GM23338 (cell line): ENCODE measurements at regions not wholly inside any gene's neighbourhood (a gene's known extent, or its start where the extent isn't known, plus 50 kb on each side); places are given as distances from the start of the nearest gene placed in this dataset.

Source experiments
- ATAC-seq: fragments of 200-7000 bp; cut with Tn5 transposase; 3 replicates; pipeline ENCODE4 v1.9.1; 2020
- DNase-seq: peaks from one replicate; pipeline ENCODE4 v3.0.0-alpha.2; 2015; ENCODE audit warnings: low spot score
- H2AFZ ChIP-seq: fragments of 200-600 bp; sonication (generic); 2 replicates; pipeline ENCODE4 v1.8.0; 2016; ENCODE audit warnings: antibody characterized with exemption, mild to moderate bottlenecking, moderate library complexity
- H3F3A ChIP-seq: fragments of 200-600 bp; sonication (generic); replicated peaks from 2 replicates; pipeline ENCODE4 v1.8.0; 2017; ENCODE audit warnings: antibody characterized with exemption, mixed run types, low read depth
- H3K27ac ChIP-seq: fragments of 200-600 bp; sonication (generic); 2 replicates; pipeline ENCODE4 v1.6.1; 2016; ENCODE audit warnings: low read depth
- H3K27me3 ChIP-seq: fragments of 200-600 bp; sonication (generic); 2 replicates; pipeline ENCODE4 v1.8.0; 2016; ENCODE audit warnings: mild to moderate bottlenecking, mixed run types, moderate library complexity; ENCODE audit not compliant: insufficient read depth
- H3K36me3 ChIP-seq: fragments of 200-600 bp; sonication (generic); 2 replicates; pipeline ENCODE4 v1.8.0; 2016; ENCODE audit warnings: mild to moderate bottlenecking; ENCODE audit not compliant: insufficient read depth
- H3K4me1 ChIP-seq: fragments of 200-600 bp; sonication (generic); 2 replicates; pipeline ENCODE4 v1.8.0; 2016; ENCODE audit warnings: mild to moderate bottlenecking, moderate library complexity; ENCODE audit not compliant: insufficient read depth
- H3K4me2 ChIP-seq: fragments of 200-600 bp; sonication (generic); 2 replicates; pipeline ENCODE4 v1.7.1; 2017; ENCODE audit warnings: mixed run types
- H3K4me3 ChIP-seq: fragments of 200-600 bp; sonication (generic); 2 replicates; pipeline ENCODE4 v1.6.1; 2016; ENCODE audit warnings: mixed run types
- H3K79me2 ChIP-seq: fragments of 200-600 bp; sonication (generic); replicated peaks from 2 replicates; pipeline ENCODE4 v1.8.0; 2017; ENCODE audit warnings: mild to moderate bottlenecking; ENCODE audit not compliant: insufficient read depth
- H3K9me2 ChIP-seq: fragments of 200-600 bp; sonication (generic); 2 replicates; pipeline ENCODE4 v1.8.0; 2017; ENCODE audit not compliant: insufficient read depth
- H4K20me1 ChIP-seq: fragments of 200-600 bp; sonication (generic); replicated peaks from 2 replicates; pipeline ENCODE4 v1.8.0; 2017; ENCODE audit warnings: mild to moderate bottlenecking; ENCODE audit not compliant: insufficient read depth
- H3K27ac Mint-ChIP-seq: 2 replicates; pipeline ENCODE4 v1.8.0; 2020; ENCODE audit warnings: inconsistent platforms, mild to moderate bottlenecking, moderate library complexity, mixed read lengths
- H3K27me3 Mint-ChIP-seq: 3 replicates; pipeline ENCODE4 v1.8.0; 2022; ENCODE audit warnings: low read depth, mild to moderate bottlenecking, moderate library complexity, mixed read lengths, inconsistent platforms; ENCODE audit not compliant: insufficient read depth, poor library complexity
- H3K36me3 Mint-ChIP-seq: 3 replicates; pipeline ENCODE4 v1.8.0; 2021; ENCODE audit warnings: low read depth, mild to moderate bottlenecking, inconsistent platforms, moderate library complexity, mixed read lengths
- H3K4me1 Mint-ChIP-seq: 3 replicates; pipeline ENCODE4 v1.8.0; 2020; ENCODE audit warnings: mild to moderate bottlenecking, inconsistent platforms, mixed read lengths
- H3K4me3 Mint-ChIP-seq: 3 replicates; pipeline ENCODE4 v1.8.0; 2021; ENCODE audit warnings: moderate library complexity, mild to moderate bottlenecking, inconsistent platforms, mixed read lengths
- H3K9me3 Mint-ChIP-seq: 3 replicates; pipeline ENCODE4 v1.8.0; 2020; ENCODE audit warnings: moderate library complexity, mild to moderate bottlenecking, inconsistent platforms, mixed read lengths
- CREB1 ChIP-seq: fragments of 250-450 bp; sonication (Bioruptor Pico); IDR thresholded peaks from 2 replicates; pipeline ENCODE4 v1.5.0; 2020; ENCODE audit warnings: low read depth, mild to moderate bottlenecking, moderate library complexity
- CTCF ChIP-seq, 2 experiments: fragments of 200-600 bp in 1 of 2; sonication (generic) in 1 of 2; conservative IDR thresholded peaks; 2 replicates each; pipeline versions ENCODE4 v1.5.1 to v1.6.1; 2016 to 2017; ENCODE audit warnings: antibody characterized with exemption in 2 of 2, low read depth in 2 of 2, mild to moderate bottlenecking in 2 of 2, moderate library complexity in 1 of 2
- REST ChIP-seq: IDR thresholded peaks from one replicate; pipeline ENCODE4 v1.6.1; 2018; ENCODE audit warnings: antibody characterized with exemption; ENCODE audit not compliant: unreplicated experiment
- ZNF114 ChIP-seq: fragments of 250-450 bp; sonication (Bioruptor Pico); IDR thresholded peaks from 2 replicates; pipeline ENCODE4 v1.5.0; 2020; ENCODE audit warnings: mild to moderate bottlenecking, moderate library complexity
- ZNF331 ChIP-seq: fragments of 250-450 bp; sonication (Bioruptor Pico); IDR thresholded peaks from 2 replicates; pipeline ENCODE4 v1.5.0; 2020; ENCODE audit warnings: low read depth, mild to moderate bottlenecking, moderate library complexity
- TF ChIP-seq, protein P1 (sequence below): fragments of 250-450 bp; sonication (Bioruptor Pico); IDR thresholded peaks from 2 replicates; pipeline ENCODE4 v1.5.0; 2020; ENCODE audit warnings: mild to moderate bottlenecking, moderate library complexity

DNA sequence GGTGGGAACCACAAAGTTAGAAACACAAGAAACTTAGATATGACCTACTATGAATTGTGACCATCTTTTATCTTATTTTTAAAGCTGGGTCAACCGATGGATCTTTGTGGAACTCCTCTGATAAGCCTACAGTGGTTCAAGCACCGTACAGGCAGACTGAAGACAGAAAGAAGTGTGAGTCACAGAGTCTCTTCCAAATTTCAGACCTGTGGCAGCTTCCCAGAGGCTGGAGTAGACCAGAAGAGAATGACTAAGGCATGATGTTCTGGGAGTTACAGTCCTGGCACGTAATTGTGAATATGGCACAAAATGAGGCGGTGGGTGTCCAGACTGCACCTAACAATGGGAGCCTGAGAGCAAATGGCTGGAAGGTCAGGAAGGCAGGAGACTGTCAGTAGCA, 70.0 kb downstream of the LMO4 start:
- peak overlapping the region; percentile 63; the same call in 1 of the 2 replicates for H2AFZ ChIP-seq
- H3F3A ChIP-seq: no peaks in the 10 kb centered on the region
- no peaks in the 10 kb centered on the region for H3K27me3 ChIP-seq
- Mint-ChIP-seq H3K4me3 (no peak overlapping the region), H3K9me3 (no peaks in the 10 kb centered on the region), H3K36me3 (no peaks in the 10 kb centered on the region), H3K27me3 (no peaks in the 10 kb centered on the region), H3K4me1 (no peaks in the 10 kb centered on the region), H3K27ac (no peak overlapping the region)
- no peak overlapping the region for H3K27ac ChIP-seq
- no peaks in the 10 kb centered on the region for H3K79me2 ChIP-seq
- DNase-seq: no peak
- no peaks in the 10 kb centered on the region for H3K4me1 ChIP-seq
- H3K9me2 ChIP-seq: 0 out of 2 replicates have a peak, but pooled peaks cover 5% of the 10 kb centered on the region
- H3K36me3 ChIP-seq: no peaks in the 10 kb centered on the region
- H3K4me3 ChIP-seq: no peak overlapping the region
- TF ChIP-seq, protein P1, sequence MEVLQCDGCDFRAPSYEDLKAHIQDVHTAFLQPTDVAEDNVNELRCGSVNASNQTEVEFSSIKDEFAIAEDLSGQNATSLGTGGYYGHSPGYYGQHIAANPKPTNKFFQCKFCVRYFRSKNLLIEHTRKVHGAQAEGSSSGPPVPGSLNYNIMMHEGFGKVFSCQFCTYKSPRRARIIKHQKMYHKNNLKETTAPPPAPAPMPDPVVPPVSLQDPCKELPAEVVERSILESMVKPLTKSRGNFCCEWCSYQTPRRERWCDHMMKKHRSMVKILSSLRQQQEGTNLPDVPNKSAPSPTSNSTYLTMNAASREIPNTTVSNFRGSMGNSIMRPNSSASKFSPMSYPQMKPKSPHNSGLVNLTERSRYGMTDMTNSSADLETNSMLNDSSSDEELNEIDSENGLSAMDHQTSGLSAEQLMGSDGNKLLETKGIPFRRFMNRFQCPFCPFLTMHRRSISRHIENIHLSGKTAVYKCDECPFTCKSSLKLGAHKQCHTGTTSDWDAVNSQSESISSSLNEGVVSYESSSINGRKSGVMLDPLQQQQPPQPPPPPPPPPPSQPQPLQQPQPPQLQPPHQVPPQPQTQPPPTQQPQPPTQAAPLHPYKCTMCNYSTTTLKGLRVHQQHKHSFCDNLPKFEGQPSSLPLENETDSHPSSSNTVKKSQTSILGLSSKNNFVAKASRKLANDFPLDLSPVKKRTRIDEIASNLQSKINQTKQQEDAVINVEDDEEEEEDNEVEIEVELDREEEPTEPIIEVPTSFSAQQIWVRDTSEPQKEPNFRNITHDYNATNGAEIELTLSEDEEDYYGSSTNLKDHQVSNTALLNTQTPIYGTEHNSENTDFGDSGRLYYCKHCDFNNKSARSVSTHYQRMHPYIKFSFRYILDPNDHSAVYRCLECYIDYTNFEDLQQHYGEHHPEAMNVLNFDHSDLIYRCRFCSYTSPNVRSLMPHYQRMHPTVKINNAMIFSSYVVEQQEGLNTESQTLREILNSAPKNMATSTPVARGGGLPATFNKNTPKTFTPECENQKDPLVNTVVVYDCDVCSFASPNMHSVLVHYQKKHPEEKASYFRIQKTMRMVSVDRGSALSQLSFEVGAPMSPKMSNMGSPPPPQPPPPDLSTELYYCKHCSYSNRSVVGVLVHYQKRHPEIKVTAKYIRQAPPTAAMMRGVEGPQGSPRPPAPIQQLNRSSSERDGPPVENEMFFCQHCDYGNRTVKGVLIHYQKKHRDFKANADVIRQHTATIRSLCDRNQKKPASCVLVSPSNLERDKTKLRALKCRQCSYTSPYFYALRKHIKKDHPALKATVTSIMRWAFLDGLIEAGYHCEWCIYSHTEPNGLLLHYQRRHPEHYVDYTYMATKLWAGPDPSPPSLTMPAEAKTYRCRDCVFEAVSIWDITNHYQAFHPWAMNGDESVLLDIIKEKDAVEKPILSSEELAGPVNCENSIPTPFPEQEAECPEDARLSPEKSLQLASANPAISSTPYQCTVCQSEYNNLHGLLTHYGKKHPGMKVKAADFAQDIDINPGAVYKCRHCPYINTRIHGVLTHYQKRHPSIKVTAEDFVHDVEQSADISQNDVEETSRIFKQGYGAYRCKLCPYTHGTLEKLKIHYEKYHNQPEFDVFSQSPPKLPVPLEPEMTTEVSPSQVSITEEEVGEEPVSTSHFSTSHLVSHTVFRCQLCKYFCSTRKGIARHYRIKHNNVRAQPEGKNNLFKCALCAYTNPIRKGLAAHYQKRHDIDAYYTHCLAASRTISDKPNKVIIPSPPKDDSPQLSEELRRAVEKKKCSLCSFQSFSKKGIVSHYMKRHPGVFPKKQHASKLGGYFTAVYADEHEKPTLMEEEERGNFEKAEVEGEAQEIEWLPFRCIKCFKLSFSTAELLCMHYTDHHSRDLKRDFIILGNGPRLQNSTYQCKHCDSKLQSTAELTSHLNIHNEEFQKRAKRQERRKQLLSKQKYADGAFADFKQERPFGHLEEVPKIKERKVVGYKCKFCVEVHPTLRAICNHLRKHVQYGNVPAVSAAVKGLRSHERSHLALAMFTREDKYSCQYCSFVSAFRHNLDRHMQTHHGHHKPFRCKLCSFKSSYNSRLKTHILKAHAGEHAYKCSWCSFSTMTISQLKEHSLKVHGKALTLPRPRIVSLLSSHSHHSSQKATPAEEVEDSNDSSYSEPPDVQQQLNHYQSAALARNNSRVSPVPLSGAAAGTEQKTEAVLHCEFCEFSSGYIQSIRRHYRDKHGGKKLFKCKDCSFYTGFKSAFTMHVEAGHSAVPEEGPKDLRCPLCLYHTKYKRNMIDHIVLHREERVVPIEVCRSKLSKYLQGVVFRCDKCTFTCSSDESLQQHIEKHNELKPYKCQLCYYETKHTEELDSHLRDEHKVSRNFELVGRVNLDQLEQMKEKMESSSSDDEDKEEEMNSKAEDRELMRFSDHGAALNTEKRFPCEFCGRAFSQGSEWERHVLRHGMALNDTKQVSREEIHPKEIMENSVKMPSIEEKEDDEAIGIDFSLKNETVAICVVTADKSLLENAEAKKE (CRISPR knock-in tag): no peak
- TF ChIP-seq CREB1 (CRISPR knock-in tag): no peak
- TF ChIP-seq ZNF114 (CRISPR knock-in tag): no peak
- no peak for TF ChIP-seq ZNF331
- no peak for TF ChIP-seq CTCF (conservative IDR thresholded peaks at IDR 0.05; ENCODE audit: low read depth in 2 of 2)
- no peak for TF ChIP-seq REST
- H4K20me1 ChIP-seq: no peaks in the 10 kb centered on the region
- ATAC-seq: no peak
- no peak overlapping the region for H3K4me2 ChIP-seq
